HL-60 (cell line): ENCODE measurements at regions not wholly inside any gene's neighbourhood (a gene's known extent, or its start where the extent isn't known, plus 50 kb on each side); places are given as distances from the start of the nearest gene placed in this dataset.

Experiments used
- GABPA ChIP-seq: IDR thresholded peaks from 2 replicates; pipeline ENCODE4 v1.6.1; 2012; ENCODE audit warnings: low read depth
- POLR2AphosphoS5 ChIP-seq: IDR thresholded peaks from 2 replicates; pipeline ENCODE4 v1.6.1; 2012; ENCODE audit warnings: low read depth
- SPI1 ChIP-seq: IDR thresholded peaks from 2 replicates; pipeline ENCODE4 v1.6.1; 2012; ENCODE audit warnings: low read depth, mild to moderate bottlenecking, borderline replicate concordance
- TF ChIP-seq, protein P1 (sequence below): IDR thresholded peaks from one replicate; pipeline ENCODE4 v1.5.1; 2011; ENCODE audit warnings: low read length, control low read depth, inconsistent platforms; ENCODE audit not compliant: insufficient read depth
- TF ChIP-seq, protein P2 (sequence below): IDR thresholded peaks from 2 replicates; pipeline ENCODE4 v1.6.1; 2012; ENCODE audit warnings: low read depth; ENCODE audit not compliant: insufficient replicate concordance

- TF ChIP-seq, protein P1, sequence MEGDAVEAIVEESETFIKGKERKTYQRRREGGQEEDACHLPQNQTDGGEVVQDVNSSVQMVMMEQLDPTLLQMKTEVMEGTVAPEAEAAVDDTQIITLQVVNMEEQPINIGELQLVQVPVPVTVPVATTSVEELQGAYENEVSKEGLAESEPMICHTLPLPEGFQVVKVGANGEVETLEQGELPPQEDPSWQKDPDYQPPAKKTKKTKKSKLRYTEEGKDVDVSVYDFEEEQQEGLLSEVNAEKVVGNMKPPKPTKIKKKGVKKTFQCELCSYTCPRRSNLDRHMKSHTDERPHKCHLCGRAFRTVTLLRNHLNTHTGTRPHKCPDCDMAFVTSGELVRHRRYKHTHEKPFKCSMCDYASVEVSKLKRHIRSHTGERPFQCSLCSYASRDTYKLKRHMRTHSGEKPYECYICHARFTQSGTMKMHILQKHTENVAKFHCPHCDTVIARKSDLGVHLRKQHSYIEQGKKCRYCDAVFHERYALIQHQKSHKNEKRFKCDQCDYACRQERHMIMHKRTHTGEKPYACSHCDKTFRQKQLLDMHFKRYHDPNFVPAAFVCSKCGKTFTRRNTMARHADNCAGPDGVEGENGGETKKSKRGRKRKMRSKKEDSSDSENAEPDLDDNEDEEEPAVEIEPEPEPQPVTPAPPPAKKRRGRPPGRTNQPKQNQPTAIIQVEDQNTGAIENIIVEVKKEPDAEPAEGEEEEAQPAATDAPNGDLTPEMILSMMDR: no peak
- no peak for TF ChIP-seq POLR2AphosphoS5
- no peak for TF ChIP-seq GABPA
- TF ChIP-seq, protein P2, sequence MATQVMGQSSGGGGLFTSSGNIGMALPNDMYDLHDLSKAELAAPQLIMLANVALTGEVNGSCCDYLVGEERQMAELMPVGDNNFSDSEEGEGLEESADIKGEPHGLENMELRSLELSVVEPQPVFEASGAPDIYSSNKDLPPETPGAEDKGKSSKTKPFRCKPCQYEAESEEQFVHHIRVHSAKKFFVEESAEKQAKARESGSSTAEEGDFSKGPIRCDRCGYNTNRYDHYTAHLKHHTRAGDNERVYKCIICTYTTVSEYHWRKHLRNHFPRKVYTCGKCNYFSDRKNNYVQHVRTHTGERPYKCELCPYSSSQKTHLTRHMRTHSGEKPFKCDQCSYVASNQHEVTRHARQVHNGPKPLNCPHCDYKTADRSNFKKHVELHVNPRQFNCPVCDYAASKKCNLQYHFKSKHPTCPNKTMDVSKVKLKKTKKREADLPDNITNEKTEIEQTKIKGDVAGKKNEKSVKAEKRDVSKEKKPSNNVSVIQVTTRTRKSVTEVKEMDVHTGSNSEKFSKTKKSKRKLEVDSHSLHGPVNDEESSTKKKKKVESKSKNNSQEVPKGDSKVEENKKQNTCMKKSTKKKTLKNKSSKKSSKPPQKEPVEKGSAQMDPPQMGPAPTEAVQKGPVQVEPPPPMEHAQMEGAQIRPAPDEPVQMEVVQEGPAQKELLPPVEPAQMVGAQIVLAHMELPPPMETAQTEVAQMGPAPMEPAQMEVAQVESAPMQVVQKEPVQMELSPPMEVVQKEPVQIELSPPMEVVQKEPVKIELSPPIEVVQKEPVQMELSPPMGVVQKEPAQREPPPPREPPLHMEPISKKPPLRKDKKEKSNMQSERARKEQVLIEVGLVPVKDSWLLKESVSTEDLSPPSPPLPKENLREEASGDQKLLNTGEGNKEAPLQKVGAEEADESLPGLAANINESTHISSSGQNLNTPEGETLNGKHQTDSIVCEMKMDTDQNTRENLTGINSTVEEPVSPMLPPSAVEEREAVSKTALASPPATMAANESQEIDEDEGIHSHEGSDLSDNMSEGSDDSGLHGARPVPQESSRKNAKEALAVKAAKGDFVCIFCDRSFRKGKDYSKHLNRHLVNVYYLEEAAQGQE: no peak
- no peak for TF ChIP-seq SPI1
Measured at GRCh38 chr11:112525844-112526590, 265.4 kb upstream of the PLET1 start.
